ENCODE measurements at regions not wholly inside any gene's neighbourhood (a gene's known extent, or its start where the extent isn't known, plus 50 kb on each side); places are given as distances from the start of the nearest gene placed in this dataset.

GRCh38 chr13:31427151-31428100 lies 227.7 kb downstream of the B3GLCT start:
- H3K27ac Mint-ChIP-seq: no peak overlapping the region
- CTCF ChIA-PET: interaction anchor here (0.6 to 6.0 kb wide), 3 partner anchors 7 to 190 kb away, joined by 4 to 58 read pairs (median 15); no protein-coding TSS in a partner anchor
- H3K4me3 Mint-ChIP-seq: no peak overlapping the region
- H3K27me3 Mint-ChIP-seq: peaks cover under 1% of the 10 kb centered on the region
- intact Hi-C loops (cut with micrococcal nuclease): loop anchor here (10.0 kb wide), 1 partner anchor 453 kb away; no protein-coding TSS in a partner anchor
- no peak for DNase-seq
- POLR2A ChIA-PET: no interaction called here
- H3K9me3 Mint-ChIP-seq: no peaks in the 10 kb centered on the region
- peaks cover 4% of the 10 kb centered on the region for H3K4me1 Mint-ChIP-seq (ENCODE audit: low read depth)
- no peaks in the 10 kb centered on the region for H3K36me3 Mint-ChIP-seq

- POLR2A ChIA-PET: no interaction called here
- CTCF ChIA-PET: interaction anchor here (0.8 to 1.5 kb wide), 9 partner anchors 9 to 312 kb away, joined by 3 to 11 read pairs (median 5); no protein-coding TSS in a partner anchor
- no peak overlapping the region for H3K4me3 Mint-ChIP-seq
- no peaks in the 10 kb centered on the region for H3K9me3 Mint-ChIP-seq
- DNase-seq: peak; percentile 64
- no peak overlapping the region for H3K27ac Mint-ChIP-seq
- intact Hi-C loops (cut with micrococcal nuclease): loop anchor here (1.0 to 5.0 kb wide), 2 partner anchors 311 to 366 kb away; no protein-coding TSS in a partner anchor
- H3K36me3 Mint-ChIP-seq: no peaks in the 10 kb centered on the region
- peaks cover 2% of the 10 kb centered on the region for H3K27me3 Mint-ChIP-seq
- no peaks in the 10 kb centered on the region for H3K4me1 Mint-ChIP-seq (ENCODE audit: low read depth)
Observed at GRCh38 chr13:31431722-31432137, 232.0 kb downstream of the B3GLCT start.

GRCh38 chr13:31433207-31433606 lies 233.4 kb downstream of the B3GLCT start:
- Mint-ChIP-seq H3K9me3 (no peaks in the 10 kb centered on the region), H3K4me3 (no peak overlapping the region), H3K4me1 (ENCODE audit: low read depth) (no peaks in the 10 kb centered on the region), H3K36me3 (no peaks in the 10 kb centered on the region), H3K27me3 (peaks cover 4% of the 10 kb centered on the region), H3K27ac (no peak overlapping the region)
- intact Hi-C loops (cut with micrococcal nuclease): loop anchor here (5.0 kb wide), 1 partner anchor 364 kb away; no protein-coding TSS in a partner anchor
- no peak for DNase-seq
- POLR2A ChIA-PET: interaction anchor here (0.6 kb wide), 1 partner anchor 146 kb away, joined by 3 read pairs; no protein-coding TSS in a partner anchor
- CTCF ChIA-PET: interaction anchor here (1.0 to 1.4 kb wide), 4 partner anchors 9 to 311 kb away, joined by 4 to 7 read pairs (median 4); no protein-coding TSS in a partner anchor

GRCh38 chr13:31433746-31434145 lies 234.0 kb downstream of the B3GLCT start:
- no peaks in the 10 kb centered on the region for H3K4me1 Mint-ChIP-seq (ENCODE audit: low read depth)

GRCh38 chr13:31434613-31435012 lies 234.8 kb downstream of the B3GLCT start:
- Mint-ChIP-seq H3K4me3 (no peak overlapping the region), H3K27ac (no peak overlapping the region), H3K27me3 (peaks cover 4% of the 10 kb centered on the region), H3K4me1 (ENCODE audit: low read depth) (no peaks in the 10 kb centered on the region), H3K9me3 (no peaks in the 10 kb centered on the region), H3K36me3 (no peaks in the 10 kb centered on the region)
- POLR2A ChIA-PET: no interaction called here
- DNase-seq: no peak
- intact Hi-C loops (cut with micrococcal nuclease): loop anchor here (5.0 kb wide), 1 partner anchor 363 kb away; no protein-coding TSS in a partner anchor
- CTCF ChIA-PET: interaction anchor here (0.6 kb wide), 1 partner anchor 8 kb away, joined by 4 read pairs; no protein-coding TSS in a partner anchor

More at GRCh38 chr13:31433746-31434145, 234.0 kb downstream of the B3GLCT start:
- CTCF ChIA-PET: interaction anchor here (0.6 to 1.4 kb wide), 5 partner anchors 8 to 310 kb away, joined by 3 to 7 read pairs (median 4); no protein-coding TSS in a partner anchor
- Mint-ChIP-seq H3K27me3 (peaks cover 4% of the 10 kb centered on the region), H3K36me3 (no peaks in the 10 kb centered on the region), H3K27ac (no peak overlapping the region), H3K4me3 (no peak overlapping the region), H3K9me3 (no peaks in the 10 kb centered on the region)
- POLR2A ChIA-PET: no interaction called here
- intact Hi-C loops (cut with micrococcal nuclease): loop anchor here (5.0 kb wide), 1 partner anchor 364 kb away; no protein-coding TSS in a partner anchor
- DNase-seq: no peak

GRCh38 chr13:31435536-31435935 lies 235.8 kb downstream of the B3GLCT start:
- POLR2A ChIA-PET: no interaction called here
- Mint-ChIP-seq H3K4me1 (ENCODE audit: low read depth) (no peaks in the 10 kb centered on the region), H3K4me3 (no peak overlapping the region), H3K36me3 (no peaks in the 10 kb centered on the region), H3K9me3 (no peaks in the 10 kb centered on the region), H3K27ac (no peak overlapping the region), H3K27me3 (peaks cover 4% of the 10 kb centered on the region)
- no peak for DNase-seq
- intact Hi-C loops (cut with micrococcal nuclease): no loop called here
- CTCF ChIA-PET: no interaction called here

- Mint-ChIP-seq H3K36me3 (no peaks in the 10 kb centered on the region), H3K4me3 (no peak overlapping the region), H3K9me3 (no peaks in the 10 kb centered on the region), H3K4me1 (ENCODE audit: low read depth) (no peaks in the 10 kb centered on the region), H3K27ac (no peak overlapping the region), H3K27me3 (peaks cover 7% of the 10 kb centered on the region)
- CTCF ChIA-PET: no interaction called here
- DNase-seq: no peak
- intact Hi-C loops (cut with micrococcal nuclease): no loop called here
- POLR2A ChIA-PET: no interaction called here
Observed at GRCh38 chr13:31436478-31436877, 236.7 kb downstream of the B3GLCT start.

- no peaks in the 10 kb centered on the region for H3K4me1 Mint-ChIP-seq (ENCODE audit: low read depth)
- H3K36me3 Mint-ChIP-seq: no peaks in the 10 kb centered on the region
- CTCF ChIA-PET: interaction anchor here (1.2 kb wide), 1 partner anchor 14 kb away, joined by 5 read pairs; no protein-coding TSS in a partner anchor
- H3K27ac Mint-ChIP-seq: no peak overlapping the region
- POLR2A ChIA-PET: no interaction called here
- H3K27me3 Mint-ChIP-seq: peaks cover 11% of the 10 kb centered on the region
- no peak for DNase-seq
- no peaks in the 10 kb centered on the region for H3K9me3 Mint-ChIP-seq
- H3K4me3 Mint-ChIP-seq: no peak overlapping the region
- intact Hi-C loops (cut with micrococcal nuclease): no loop called here
Observed at GRCh38 chr13:31437975-31438374, 238.2 kb downstream of the B3GLCT start.

- DNase-seq: no peak
- peaks cover 11% of the 10 kb centered on the region for H3K27me3 Mint-ChIP-seq
- POLR2A ChIA-PET: no interaction called here
- H3K27ac Mint-ChIP-seq: no peak overlapping the region
- intact Hi-C loops (cut with micrococcal nuclease): no loop called here
- no peaks in the 10 kb centered on the region for H3K36me3 Mint-ChIP-seq
- H3K9me3 Mint-ChIP-seq: no peaks in the 10 kb centered on the region
- no peak overlapping the region for H3K4me3 Mint-ChIP-seq
- no peaks in the 10 kb centered on the region for H3K4me1 Mint-ChIP-seq (ENCODE audit: low read depth)
- CTCF ChIA-PET: no interaction called here
Observed at GRCh38 chr13:31440132-31440531, 240.4 kb downstream of the B3GLCT start.

GRCh38 chr13:31441800-31442510 lies 242.2 kb downstream of the B3GLCT start:
- no peaks in the 10 kb centered on the region for H3K9me3 Mint-ChIP-seq
- no peaks in the 10 kb centered on the region for H3K36me3 Mint-ChIP-seq
- no peak for DNase-seq
- H3K4me3 Mint-ChIP-seq: no peak overlapping the region
- H3K4me1 Mint-ChIP-seq (ENCODE audit: low read depth): no peaks in the 10 kb centered on the region
- CTCF ChIA-PET: interaction anchor here (1.0 kb wide), 1 partner anchor 8 kb away, joined by 4 read pairs; no protein-coding TSS in a partner anchor
- POLR2A ChIA-PET: no interaction called here
- H3K27me3 Mint-ChIP-seq: peaks cover 14% of the 10 kb centered on the region
- intact Hi-C loops (cut with micrococcal nuclease): no loop called here
- no peak overlapping the region for H3K27ac Mint-ChIP-seq

- CTCF ChIA-PET: interaction anchor here (1.0 kb wide), 2 partner anchors 9 to 18 kb away, joined by 4 read pairs; no protein-coding TSS in a partner anchor
- POLR2A ChIA-PET: no interaction called here
- no peaks in the 10 kb centered on the region for H3K9me3 Mint-ChIP-seq
- H3K36me3 Mint-ChIP-seq: no peaks in the 10 kb centered on the region
- DNase-seq: no peak
- H3K27me3 Mint-ChIP-seq: peaks cover 12% of the 10 kb centered on the region
- H3K4me3 Mint-ChIP-seq: no peak overlapping the region
- H3K4me1 Mint-ChIP-seq (ENCODE audit: low read depth): no peaks in the 10 kb centered on the region
- intact Hi-C loops (cut with micrococcal nuclease): no loop called here
- no peak overlapping the region for H3K27ac Mint-ChIP-seq
Observed at GRCh38 chr13:31442571-31442970, 242.8 kb downstream of the B3GLCT start.
